ENCODE measurements at regions not wholly inside any gene's neighbourhood (a gene's known extent, or its start where the extent isn't known, plus 50 kb on each side); places are given as distances from the start of the nearest gene placed in this dataset.

- TF ChIP-seq, protein P1, sequence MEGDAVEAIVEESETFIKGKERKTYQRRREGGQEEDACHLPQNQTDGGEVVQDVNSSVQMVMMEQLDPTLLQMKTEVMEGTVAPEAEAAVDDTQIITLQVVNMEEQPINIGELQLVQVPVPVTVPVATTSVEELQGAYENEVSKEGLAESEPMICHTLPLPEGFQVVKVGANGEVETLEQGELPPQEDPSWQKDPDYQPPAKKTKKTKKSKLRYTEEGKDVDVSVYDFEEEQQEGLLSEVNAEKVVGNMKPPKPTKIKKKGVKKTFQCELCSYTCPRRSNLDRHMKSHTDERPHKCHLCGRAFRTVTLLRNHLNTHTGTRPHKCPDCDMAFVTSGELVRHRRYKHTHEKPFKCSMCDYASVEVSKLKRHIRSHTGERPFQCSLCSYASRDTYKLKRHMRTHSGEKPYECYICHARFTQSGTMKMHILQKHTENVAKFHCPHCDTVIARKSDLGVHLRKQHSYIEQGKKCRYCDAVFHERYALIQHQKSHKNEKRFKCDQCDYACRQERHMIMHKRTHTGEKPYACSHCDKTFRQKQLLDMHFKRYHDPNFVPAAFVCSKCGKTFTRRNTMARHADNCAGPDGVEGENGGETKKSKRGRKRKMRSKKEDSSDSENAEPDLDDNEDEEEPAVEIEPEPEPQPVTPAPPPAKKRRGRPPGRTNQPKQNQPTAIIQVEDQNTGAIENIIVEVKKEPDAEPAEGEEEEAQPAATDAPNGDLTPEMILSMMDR (IDR thresholded peaks at IDR 0.05; ENCODE audit: poor library complexity, severe bottlenecking): no peak
- ATAC-seq (ENCODE audit: low read depth): no peak
- H3K27me3 ChIP-seq (ENCODE audit: insufficient read depth, poor library complexity, severe bottlenecking): peaks cover 84% of the 10 kb centered on the region
- no peak for DNase-seq (ENCODE audit: low spot score)
- H3K4me3 ChIP-seq (ENCODE audit: severe bottlenecking): no peak overlapping the region
- no peaks in the 10 kb centered on the region for H3K36me3 ChIP-seq (ENCODE audit: low read depth)
- no peak overlapping the region for H3K27ac ChIP-seq (ENCODE audit: poor library complexity, severe bottlenecking)
- no peaks in the 10 kb centered on the region for H3K9me3 ChIP-seq (ENCODE audit: severe bottlenecking)
- no peaks in the 10 kb centered on the region for H3K4me1 ChIP-seq (ENCODE audit: insufficient read depth, poor library complexity, severe bottlenecking)
Observed at GRCh38 chr15:96402403-96402802, 71.9 kb downstream of the NR2F2 start.

- peaks cover 85% of the 10 kb centered on the region for H3K27me3 ChIP-seq (ENCODE audit: insufficient read depth, poor library complexity, severe bottlenecking)
Observed at GRCh38 chr15:96403071-96403470, 72.6 kb downstream of the NR2F2 start.

DNA sequence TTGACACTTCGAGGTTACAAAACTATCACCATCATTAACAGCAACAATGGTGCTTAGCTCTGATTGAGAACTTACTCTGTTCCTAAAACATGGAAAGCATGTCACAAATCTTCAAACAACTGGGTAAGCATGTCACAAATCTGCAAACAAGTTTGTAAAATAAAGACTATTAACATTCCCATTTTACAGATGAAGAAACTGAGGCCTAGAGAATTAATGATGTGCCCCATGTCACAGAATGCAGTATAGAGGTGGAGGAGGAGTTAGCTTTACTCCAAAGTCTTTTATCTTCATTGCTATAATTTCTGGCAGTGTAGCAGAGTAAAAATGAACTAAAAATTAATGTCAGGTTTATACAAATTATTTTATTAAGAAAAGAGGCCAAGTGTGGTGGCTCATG is 73.4 kb downstream of the NR2F2 start:
- H3K9me3 ChIP-seq (ENCODE audit: severe bottlenecking): no peaks in the 10 kb centered on the region
- H3K4me3 ChIP-seq (ENCODE audit: severe bottlenecking): no peak overlapping the region
- H3K27ac ChIP-seq (ENCODE audit: poor library complexity, severe bottlenecking): no peak overlapping the region
- H3K27me3 ChIP-seq (ENCODE audit: insufficient read depth, poor library complexity, severe bottlenecking): peaks cover 85% of the 10 kb centered on the region
- ATAC-seq (ENCODE audit: low read depth) (no peak), DNase-seq (ENCODE audit: low spot score) (no peak)
- TF ChIP-seq, protein P1 (IDR thresholded peaks at IDR 0.05; ENCODE audit: poor library complexity, severe bottlenecking): no peak
- no peaks in the 10 kb centered on the region for H3K4me1 ChIP-seq (ENCODE audit: insufficient read depth, poor library complexity, severe bottlenecking)
- no peaks in the 10 kb centered on the region for H3K36me3 ChIP-seq (ENCODE audit: low read depth)

More at GRCh38 chr15:96403071-96403470, 72.6 kb downstream of the NR2F2 start:
- no peaks in the 10 kb centered on the region for H3K4me1 ChIP-seq (ENCODE audit: insufficient read depth, poor library complexity, severe bottlenecking)
- no peaks in the 10 kb centered on the region for H3K36me3 ChIP-seq (ENCODE audit: low read depth)
- H3K4me3 ChIP-seq (ENCODE audit: severe bottlenecking): no peak overlapping the region
- H3K27ac ChIP-seq (ENCODE audit: poor library complexity, severe bottlenecking): no peak overlapping the region
- TF ChIP-seq, protein P1 (IDR thresholded peaks at IDR 0.05; ENCODE audit: poor library complexity, severe bottlenecking): no peak
- DNase-seq (ENCODE audit: low spot score): no peak
- ATAC-seq (ENCODE audit: low read depth): no peak
- H3K9me3 ChIP-seq (ENCODE audit: severe bottlenecking): no peaks in the 10 kb centered on the region

- H3K27ac ChIP-seq (ENCODE audit: poor library complexity, severe bottlenecking): no peak overlapping the region
- TF ChIP-seq, protein P1 (IDR thresholded peaks at IDR 0.05; ENCODE audit: poor library complexity, severe bottlenecking): no peak
- H3K36me3 ChIP-seq (ENCODE audit: low read depth): no peaks in the 10 kb centered on the region
- H3K9me3 ChIP-seq (ENCODE audit: severe bottlenecking): no peaks in the 10 kb centered on the region
- H3K27me3 ChIP-seq (ENCODE audit: insufficient read depth, poor library complexity, severe bottlenecking): peaks cover 85% of the 10 kb centered on the region
- DNase-seq (ENCODE audit: low spot score): no peak
- no peak for ATAC-seq (ENCODE audit: low read depth)
- H3K4me1 ChIP-seq (ENCODE audit: insufficient read depth, poor library complexity, severe bottlenecking): no peaks in the 10 kb centered on the region
- H3K4me3 ChIP-seq (ENCODE audit: severe bottlenecking): no peak overlapping the region
Observed at GRCh38 chr15:96404560-96404959, 74.1 kb downstream of the NR2F2 start.

GRCh38 chr15:96406291-96406690 is 75.8 kb downstream of the NR2F2 start:
- peaks cover 91% of the 10 kb centered on the region for H3K27me3 ChIP-seq (ENCODE audit: insufficient read depth, poor library complexity, severe bottlenecking)
- H3K36me3 ChIP-seq (ENCODE audit: low read depth): no peaks in the 10 kb centered on the region
- no peaks in the 10 kb centered on the region for H3K9me3 ChIP-seq (ENCODE audit: severe bottlenecking)
- no peaks in the 10 kb centered on the region for H3K4me1 ChIP-seq (ENCODE audit: insufficient read depth, poor library complexity, severe bottlenecking)
- ATAC-seq (ENCODE audit: low read depth) (no peak), DNase-seq (ENCODE audit: low spot score) (no peak)
- H3K4me3 ChIP-seq (ENCODE audit: severe bottlenecking): no peak overlapping the region
- no peak overlapping the region for H3K27ac ChIP-seq (ENCODE audit: poor library complexity, severe bottlenecking)
- TF ChIP-seq, protein P1 (IDR thresholded peaks at IDR 0.05; ENCODE audit: poor library complexity, severe bottlenecking): no peak
